Fibroblast of pulmonary artery (primary cell): ENCODE measurements at regions not wholly inside any gene's neighbourhood (a gene's known extent, or its start where the extent isn't known, plus 50 kb on each side); places are given as distances from the start of the nearest gene placed in this dataset.

Source experiments
- DNase-seq: peaks from one replicate; pipeline ENCODE4 v3.0.0-alpha.2; 2010; ENCODE audit warnings: low read depth
- H3K4me3 ChIP-seq: replicated peaks from 2 replicates; pipeline ENCODE4 v1.5.1; 2011; ENCODE audit warnings: low read depth, mild to moderate bottlenecking, control low read depth, low read length, moderate library complexity
- CTCF ChIP-seq: IDR thresholded peaks from 2 replicates; pipeline ENCODE4 v1.5.1; 2011; ENCODE audit warnings: mild to moderate bottlenecking, control low read depth, low read length, inconsistent platforms; ENCODE audit errors: missing control alignments

DNA sequence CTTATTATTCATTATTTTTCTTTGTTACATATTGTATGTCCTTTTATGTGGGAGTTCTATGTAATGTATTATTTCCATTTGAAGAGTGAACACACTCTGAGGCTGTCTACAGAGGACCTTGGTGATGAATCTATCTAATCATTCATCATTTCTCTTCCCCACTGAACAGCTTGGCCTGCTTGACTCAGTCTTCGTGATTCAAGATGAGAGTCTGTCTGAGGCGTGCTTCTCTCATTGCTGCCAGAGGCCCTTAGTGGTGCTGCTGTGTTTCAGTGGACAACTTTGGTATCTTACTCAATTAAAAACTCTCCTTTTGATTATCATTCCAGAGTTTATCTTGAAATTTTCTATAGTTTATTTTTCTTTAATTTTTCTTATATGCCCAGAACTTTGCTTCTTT lies 318.1 kb upstream of the DAB2 start:
- DNase-seq: no peak
- no peak for TF ChIP-seq CTCF
- H3K4me3 ChIP-seq: no peak overlapping the region

GRCh38 chr5:39740404-39740803 lies 315.6 kb upstream of the DAB2 start:
- no peak overlapping the region for H3K4me3 ChIP-seq
- no peak for TF ChIP-seq CTCF
- no peak for DNase-seq

DNA sequence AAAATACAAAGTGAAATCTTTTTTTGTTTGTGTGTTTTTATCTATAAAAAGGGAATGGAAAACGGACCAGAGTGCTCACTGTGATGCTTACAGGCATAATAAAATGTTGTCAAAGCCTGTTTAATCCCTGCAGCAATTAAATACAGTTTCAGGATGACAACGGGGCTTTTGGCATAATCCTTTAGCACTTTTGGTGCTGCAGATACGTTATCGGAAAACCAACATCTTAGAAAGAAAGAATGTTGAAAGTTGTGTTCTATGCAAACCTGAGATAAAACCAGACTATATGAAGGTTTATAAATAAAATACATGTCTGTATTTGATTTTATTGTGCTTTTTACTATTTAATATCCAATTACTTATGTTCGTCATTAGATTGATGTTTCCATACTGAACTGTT lies 307.4 kb upstream of the DAB2 start:
- DNase-seq: no peak
- TF ChIP-seq CTCF: no peak
- no peak overlapping the region for H3K4me3 ChIP-seq

DNA sequence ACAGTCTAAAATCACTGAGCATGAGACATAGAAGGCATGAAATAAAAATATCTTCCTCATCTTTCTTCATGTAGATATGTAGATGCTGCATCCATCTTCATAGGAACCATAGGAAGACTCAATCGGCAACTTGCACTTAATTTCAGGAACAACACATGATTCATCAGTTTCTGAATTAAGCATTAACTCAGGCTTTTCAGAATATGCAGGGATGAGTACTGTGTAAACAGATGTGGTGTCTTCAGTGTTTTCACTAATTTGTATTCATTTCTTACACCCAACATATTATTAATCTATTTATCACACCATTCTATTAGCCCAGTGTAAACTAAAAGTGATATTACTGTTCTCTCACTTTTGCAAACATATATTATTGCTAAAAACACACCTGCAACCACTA lies 305.9 kb upstream of the DAB2 start:
- no peak for TF ChIP-seq CTCF
- no peak for DNase-seq
- H3K4me3 ChIP-seq: no peak overlapping the region

DNA sequence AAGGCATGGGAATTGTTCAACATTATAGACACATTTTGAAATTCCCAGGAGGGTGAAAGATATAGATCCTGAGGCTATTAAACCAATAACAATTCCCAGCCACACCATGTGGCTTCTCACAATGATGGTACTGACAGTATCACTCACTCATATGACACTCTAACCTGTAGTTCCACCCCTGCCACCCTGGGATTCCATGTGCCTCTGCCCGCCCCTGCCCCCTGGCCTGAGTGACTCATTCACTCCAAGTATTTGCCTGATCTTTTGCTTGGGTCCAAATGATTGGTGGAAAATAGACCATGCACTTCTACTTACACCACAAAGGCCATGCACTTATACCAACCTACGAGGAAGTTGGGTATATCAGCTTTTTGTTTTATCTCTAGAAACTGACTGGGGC lies 305.2 kb upstream of the DAB2 start:
- DNase-seq: no peak
- no peak overlapping the region for H3K4me3 ChIP-seq
- TF ChIP-seq CTCF: no peak

- TF ChIP-seq CTCF: no peak
- no peak overlapping the region for H3K4me3 ChIP-seq
- DNase-seq: no peak
Measured at GRCh38 chr5:39726467-39726866, 301.7 kb upstream of the DAB2 start.

DNA sequence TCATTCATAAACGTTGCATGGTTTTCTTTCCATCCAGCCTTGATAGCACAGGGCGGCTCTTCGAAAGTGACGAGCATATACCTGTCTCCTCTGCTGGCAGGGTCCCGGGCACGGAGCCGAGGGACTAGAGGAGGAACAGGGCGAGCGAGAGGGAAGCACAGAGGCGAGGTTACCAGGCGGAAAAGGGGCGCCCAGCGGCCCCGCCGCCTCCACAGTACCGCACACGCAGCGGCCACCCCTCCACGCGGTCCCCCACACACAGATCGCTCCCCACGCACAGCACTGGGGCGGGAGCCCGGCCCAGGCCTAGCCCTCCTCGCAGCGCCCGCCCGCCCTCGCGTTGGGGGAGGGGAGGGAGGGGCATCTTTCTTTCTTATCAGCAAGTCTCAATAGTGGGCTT lies 296.6 kb upstream of the DAB2 start:
- H3K4me3 ChIP-seq: no peak overlapping the region
- no peak for TF ChIP-seq CTCF
- no peak for DNase-seq
